K562 (cell line): ENCODE measurements at regions not wholly inside any gene's neighbourhood (a gene's known extent, or its start where the extent isn't known, plus 50 kb on each side); places are given as distances from the start of the nearest gene placed in this dataset.

Source experiments
- CBX5 ChIP-seq: IDR thresholded peaks from 2 replicates; pipeline ENCODE4 v1.6.1; 2014; ENCODE audit warnings: low read depth, borderline replicate concordance
- CTCF ChIP-seq, 3 experiments: IDR thresholded peaks in 2 of 3; conservative IDR thresholded peaks in 1 of 3; 2 replicates each; pipeline ENCODE4 v1.5.1; 2011 to 2012; ENCODE audit warnings: low read length in 3 of 3, mild to moderate bottlenecking in 3 of 3, control low read depth in 2 of 3, improper control_type of control experiment in 1 of 3, inconsistent platforms in 1 of 3, low read depth in 1 of 3, mixed read lengths in 1 of 3, moderate library complexity in 1 of 3; ENCODE audit not compliant: insufficient read depth in 2 of 3
- MTA3 ChIP-seq: fragments of 450-650 bp; formaldehyde crosslinking; IDR thresholded peaks from 2 replicates; pipeline ENCODE4 v1.6.1; 2017; ENCODE audit warnings: mild to moderate bottlenecking, borderline replicate concordance
- MXI1 ChIP-seq: IDR thresholded peaks from 2 replicates; pipeline ENCODE4 v1.6.1; 2011; ENCODE audit warnings: low read depth, mild to moderate bottlenecking, improper control_type of control experiment, low read length
- NFXL1 ChIP-seq: fragments of 450-650 bp; formaldehyde crosslinking; IDR thresholded peaks from 2 replicates; pipeline ENCODE4 v1.4.0; 2021; ENCODE audit warnings: mild to moderate bottlenecking
- POLR2A ChIP-seq: fragments of 450-650 bp; conservative IDR thresholded peaks from 2 replicates; pipeline ENCODE4 v1.6.1; 2016
- RB1 ChIP-seq: fragments of 450-650 bp; IDR thresholded peaks from 2 replicates; pipeline ENCODE4 v1.6.1; 2017; ENCODE audit warnings: low read depth, mild to moderate bottlenecking
- ZNF232 ChIP-seq: sonication (generic); formaldehyde crosslinking; IDR thresholded peaks from 2 replicates; pipeline ENCODE4 v1.8.0; 2022; ENCODE audit warnings: mild to moderate bottlenecking, missing genetic modification reagents
- TF ChIP-seq, protein P1 (sequence below), 2 experiments: fragments of 450-650 bp; formaldehyde crosslinking in 1 of 2; IDR thresholded peaks; 2 replicates each; pipeline versions ENCODE4 v1.4.0 to v1.6.1; 2014 to 2020; ENCODE audit warnings: mild to moderate bottlenecking in 2 of 2, borderline replicate concordance in 1 of 2, low read depth in 1 of 2
- TF ChIP-seq, protein P2 (sequence below), 2 experiments: IDR thresholded peaks; 2 replicates each; pipeline ENCODE4 v1.6.1; 2012; ENCODE audit warnings: improper control_type of control experiment in 2 of 2, low read depth in 2 of 2, low read length in 2 of 2, borderline replicate concordance in 1 of 2

DNA sequence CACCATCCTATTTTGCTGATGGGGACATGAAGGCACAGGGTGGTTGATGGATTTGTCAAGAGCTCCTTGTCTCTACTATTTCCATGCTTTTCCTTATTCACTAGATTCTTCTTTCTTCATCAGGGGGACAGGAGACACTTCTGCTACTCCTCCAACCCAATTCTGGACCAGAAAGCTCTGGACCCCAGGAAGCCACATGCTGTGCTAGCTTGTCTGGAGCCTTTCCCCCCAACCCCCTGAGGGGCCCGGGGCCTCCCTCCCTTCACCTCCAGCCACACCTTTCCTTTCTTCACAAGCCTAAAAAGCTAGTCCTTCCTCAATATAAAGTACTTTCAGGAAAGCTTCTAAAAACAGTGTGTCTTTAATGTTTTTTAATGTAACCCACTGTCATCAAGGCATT, 75.1 kb upstream of the CAPRIN2 start:
- TF ChIP-seq RB1 (no peak), POLR2A (no peak), MTA3 (no peak), CTCF (IDR thresholded peaks at IDR 0.05 in 2 of 3, conservative IDR thresholded peaks at IDR 0.05 in 1 of 3; ENCODE audit: insufficient read depth in 2 of 3, low read depth in 1 of 3, low read length in 3 of 3) (no peak), MXI1 (no peak), CBX5 (no peak), ZNF232 (no peak), NFXL1 (no peak)
- TF ChIP-seq, protein P1, sequence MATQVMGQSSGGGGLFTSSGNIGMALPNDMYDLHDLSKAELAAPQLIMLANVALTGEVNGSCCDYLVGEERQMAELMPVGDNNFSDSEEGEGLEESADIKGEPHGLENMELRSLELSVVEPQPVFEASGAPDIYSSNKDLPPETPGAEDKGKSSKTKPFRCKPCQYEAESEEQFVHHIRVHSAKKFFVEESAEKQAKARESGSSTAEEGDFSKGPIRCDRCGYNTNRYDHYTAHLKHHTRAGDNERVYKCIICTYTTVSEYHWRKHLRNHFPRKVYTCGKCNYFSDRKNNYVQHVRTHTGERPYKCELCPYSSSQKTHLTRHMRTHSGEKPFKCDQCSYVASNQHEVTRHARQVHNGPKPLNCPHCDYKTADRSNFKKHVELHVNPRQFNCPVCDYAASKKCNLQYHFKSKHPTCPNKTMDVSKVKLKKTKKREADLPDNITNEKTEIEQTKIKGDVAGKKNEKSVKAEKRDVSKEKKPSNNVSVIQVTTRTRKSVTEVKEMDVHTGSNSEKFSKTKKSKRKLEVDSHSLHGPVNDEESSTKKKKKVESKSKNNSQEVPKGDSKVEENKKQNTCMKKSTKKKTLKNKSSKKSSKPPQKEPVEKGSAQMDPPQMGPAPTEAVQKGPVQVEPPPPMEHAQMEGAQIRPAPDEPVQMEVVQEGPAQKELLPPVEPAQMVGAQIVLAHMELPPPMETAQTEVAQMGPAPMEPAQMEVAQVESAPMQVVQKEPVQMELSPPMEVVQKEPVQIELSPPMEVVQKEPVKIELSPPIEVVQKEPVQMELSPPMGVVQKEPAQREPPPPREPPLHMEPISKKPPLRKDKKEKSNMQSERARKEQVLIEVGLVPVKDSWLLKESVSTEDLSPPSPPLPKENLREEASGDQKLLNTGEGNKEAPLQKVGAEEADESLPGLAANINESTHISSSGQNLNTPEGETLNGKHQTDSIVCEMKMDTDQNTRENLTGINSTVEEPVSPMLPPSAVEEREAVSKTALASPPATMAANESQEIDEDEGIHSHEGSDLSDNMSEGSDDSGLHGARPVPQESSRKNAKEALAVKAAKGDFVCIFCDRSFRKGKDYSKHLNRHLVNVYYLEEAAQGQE (IDR thresholded peaks at IDR 0.05; ENCODE audit: borderline replicate concordance), result no peak
- TF ChIP-seq, protein P1 (CRISPR knock-in tag; IDR thresholded peaks at IDR 0.05; ENCODE audit: low read depth), result no peak
- TF ChIP-seq, protein P2, sequence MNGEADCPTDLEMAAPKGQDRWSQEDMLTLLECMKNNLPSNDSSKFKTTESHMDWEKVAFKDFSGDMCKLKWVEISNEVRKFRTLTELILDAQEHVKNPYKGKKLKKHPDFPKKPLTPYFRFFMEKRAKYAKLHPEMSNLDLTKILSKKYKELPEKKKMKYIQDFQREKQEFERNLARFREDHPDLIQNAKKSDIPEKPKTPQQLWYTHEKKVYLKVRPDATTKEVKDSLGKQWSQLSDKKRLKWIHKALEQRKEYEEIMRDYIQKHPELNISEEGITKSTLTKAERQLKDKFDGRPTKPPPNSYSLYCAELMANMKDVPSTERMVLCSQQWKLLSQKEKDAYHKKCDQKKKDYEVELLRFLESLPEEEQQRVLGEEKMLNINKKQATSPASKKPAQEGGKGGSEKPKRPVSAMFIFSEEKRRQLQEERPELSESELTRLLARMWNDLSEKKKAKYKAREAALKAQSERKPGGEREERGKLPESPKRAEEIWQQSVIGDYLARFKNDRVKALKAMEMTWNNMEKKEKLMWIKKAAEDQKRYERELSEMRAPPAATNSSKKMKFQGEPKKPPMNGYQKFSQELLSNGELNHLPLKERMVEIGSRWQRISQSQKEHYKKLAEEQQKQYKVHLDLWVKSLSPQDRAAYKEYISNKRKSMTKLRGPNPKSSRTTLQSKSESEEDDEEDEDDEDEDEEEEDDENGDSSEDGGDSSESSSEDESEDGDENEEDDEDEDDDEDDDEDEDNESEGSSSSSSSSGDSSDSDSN (IDR thresholded peaks at IDR 0.05; ENCODE audit: borderline replicate concordance in 1 of 2, low read depth in 2 of 2, low read length in 2 of 2), result no peak
